Epithelial cell of proximal tubule (primary cell): ENCODE measurements at regions not wholly inside any gene's neighbourhood (a gene's known extent, or its start where the extent isn't known, plus 50 kb on each side); places are given as distances from the start of the nearest gene placed in this dataset.

Experiments
- DNase-seq: peaks from one replicate; pipeline ENCODE4 v3.0.0-alpha.2; 2011; ENCODE audit warnings: low read depth
- H3K4me3 ChIP-seq: 2 replicates; pipeline ENCODE4 v1.5.1; 2011; ENCODE audit warnings: low read depth, mild to moderate bottlenecking, low read length
- TF ChIP-seq, protein P1 (sequence below): conservative IDR thresholded peaks from 2 replicates; pipeline ENCODE4 v1.5.1; 2012; ENCODE audit warnings: low read depth, mild to moderate bottlenecking, low read length

DNA sequence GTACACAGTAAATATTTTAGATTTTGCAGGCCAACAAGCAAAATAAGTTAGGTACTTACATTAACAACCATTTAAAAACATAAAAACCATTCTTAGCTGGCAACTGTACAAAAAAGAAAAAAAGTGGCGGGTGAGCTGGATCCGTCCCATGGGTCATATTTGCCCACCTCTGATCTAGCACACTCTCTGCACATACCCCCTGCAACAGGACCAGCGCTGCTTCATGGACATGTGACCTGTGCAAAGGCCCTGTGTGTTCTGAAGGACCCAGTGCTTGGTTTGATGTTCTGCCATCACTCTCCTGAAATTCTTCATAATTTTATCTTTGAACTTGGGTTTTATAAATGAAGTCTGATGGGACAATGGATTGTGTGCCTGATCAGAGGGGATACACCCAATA lies 72.5 kb upstream of the ACAN start:
- TF ChIP-seq, protein P1, sequence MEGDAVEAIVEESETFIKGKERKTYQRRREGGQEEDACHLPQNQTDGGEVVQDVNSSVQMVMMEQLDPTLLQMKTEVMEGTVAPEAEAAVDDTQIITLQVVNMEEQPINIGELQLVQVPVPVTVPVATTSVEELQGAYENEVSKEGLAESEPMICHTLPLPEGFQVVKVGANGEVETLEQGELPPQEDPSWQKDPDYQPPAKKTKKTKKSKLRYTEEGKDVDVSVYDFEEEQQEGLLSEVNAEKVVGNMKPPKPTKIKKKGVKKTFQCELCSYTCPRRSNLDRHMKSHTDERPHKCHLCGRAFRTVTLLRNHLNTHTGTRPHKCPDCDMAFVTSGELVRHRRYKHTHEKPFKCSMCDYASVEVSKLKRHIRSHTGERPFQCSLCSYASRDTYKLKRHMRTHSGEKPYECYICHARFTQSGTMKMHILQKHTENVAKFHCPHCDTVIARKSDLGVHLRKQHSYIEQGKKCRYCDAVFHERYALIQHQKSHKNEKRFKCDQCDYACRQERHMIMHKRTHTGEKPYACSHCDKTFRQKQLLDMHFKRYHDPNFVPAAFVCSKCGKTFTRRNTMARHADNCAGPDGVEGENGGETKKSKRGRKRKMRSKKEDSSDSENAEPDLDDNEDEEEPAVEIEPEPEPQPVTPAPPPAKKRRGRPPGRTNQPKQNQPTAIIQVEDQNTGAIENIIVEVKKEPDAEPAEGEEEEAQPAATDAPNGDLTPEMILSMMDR: no peak

DNA sequence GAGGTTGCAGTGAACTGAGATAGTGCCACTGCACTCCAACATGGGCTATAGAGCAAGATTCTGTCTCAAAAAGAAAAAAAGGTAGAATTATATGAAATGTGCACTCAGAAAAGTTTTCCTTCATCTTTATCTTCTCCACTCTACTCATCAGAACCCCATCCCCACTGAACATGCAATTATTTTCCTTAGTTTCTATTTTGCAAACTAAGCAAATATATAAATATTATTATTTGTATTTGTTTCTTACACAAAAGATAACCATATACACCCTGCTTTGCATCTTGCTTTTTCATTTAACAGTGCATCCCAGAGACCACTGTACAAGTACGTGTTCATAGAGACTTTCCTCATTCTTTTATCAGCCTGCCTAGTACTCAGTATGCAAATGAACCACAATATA lies 68.0 kb upstream of the ACAN start:
- TF ChIP-seq, protein P1: no peak
- no peak for DNase-seq
- no peak overlapping the region for H3K4me3 ChIP-seq

More for the DNA sequence above, 72.5 kb upstream of the ACAN start:
- no peak overlapping the region for H3K4me3 ChIP-seq
- DNase-seq: no peak

DNA sequence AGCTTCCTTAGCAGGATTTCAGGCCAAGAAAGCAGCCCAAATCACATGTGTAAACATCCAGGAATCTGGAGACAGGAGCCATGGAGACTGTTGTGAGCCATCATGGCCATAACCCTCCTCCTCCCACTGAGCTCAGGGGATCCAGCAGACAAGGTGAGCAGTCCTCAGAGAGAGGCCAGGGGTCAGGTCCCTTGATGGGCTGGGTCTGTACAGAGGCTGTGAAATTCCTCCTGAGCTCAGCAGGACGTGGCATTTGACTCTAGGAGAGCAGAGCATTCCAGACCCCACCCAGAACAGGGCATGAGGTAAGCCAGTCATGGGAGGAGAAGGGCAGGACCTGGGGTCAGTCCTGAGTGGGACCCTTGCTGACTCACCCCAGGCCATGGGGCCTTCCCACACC lies 67.0 kb upstream of the ACAN start:
- H3K4me3 ChIP-seq: no peak overlapping the region
- DNase-seq: no peak
- TF ChIP-seq, protein P1: no peak

DNA sequence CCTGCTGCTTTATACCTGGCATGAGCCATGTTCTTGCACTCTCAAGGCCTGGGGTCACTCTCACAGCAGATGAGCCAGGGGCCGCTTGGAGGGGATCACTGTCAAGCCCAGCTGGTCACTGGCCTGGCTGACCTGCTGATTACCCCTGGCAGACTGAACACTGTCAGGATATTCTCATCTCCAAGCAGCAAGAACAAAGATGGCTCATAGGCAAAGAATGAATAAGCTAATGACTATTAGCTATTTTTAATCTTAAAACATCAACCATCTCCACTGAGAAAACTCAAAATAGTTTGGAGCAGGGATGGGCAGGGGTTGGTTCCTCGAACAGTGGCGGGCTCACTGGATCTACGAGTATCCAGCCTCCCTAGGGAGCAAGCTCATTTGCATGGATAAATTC lies 64.4 kb upstream of the ACAN start:
- DNase-seq: no peak
- TF ChIP-seq, protein P1: no peak
- no peak overlapping the region for H3K4me3 ChIP-seq

DNA sequence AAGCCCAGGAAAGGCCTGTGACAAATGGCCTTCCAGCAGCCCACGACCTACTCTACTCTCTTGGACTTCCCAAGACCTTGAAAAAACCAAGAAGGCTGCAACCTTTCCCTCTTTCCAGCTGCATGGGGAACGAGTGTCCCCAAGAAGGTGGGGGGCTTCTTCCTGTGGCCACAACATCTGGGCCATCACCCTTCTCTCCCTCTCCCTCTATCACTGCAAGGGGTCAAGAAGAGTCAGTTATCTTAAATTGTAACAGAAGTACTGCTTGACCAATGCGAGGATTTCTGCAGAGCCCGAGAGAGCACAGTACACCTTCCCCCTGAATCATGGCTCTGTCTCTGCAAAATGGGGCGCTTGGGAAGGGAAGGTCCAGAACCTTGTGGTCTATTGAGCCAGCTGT lies 63.7 kb upstream of the ACAN start:
- DNase-seq: no peak
- H3K4me3 ChIP-seq: no peak overlapping the region
- TF ChIP-seq, protein P1: no peak

DNA sequence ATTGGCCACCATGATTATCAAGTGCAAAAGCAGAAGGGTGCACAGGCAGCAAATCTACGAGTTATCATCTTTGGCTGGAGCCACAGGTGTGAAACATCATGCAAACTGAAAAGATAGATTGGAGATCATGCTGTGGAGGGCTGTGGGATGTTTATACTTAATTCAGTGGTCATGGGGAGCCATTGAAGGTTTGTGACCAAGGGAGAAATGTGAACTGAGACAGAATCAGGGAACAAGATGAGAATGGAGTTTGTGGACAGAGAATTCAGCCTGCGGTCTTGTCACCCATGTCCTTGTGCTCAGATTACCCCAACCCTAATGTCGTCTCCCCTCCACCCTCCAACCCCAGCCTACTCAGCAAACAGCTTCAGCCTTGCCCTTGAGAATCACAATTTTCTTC lies 62.9 kb upstream of the ACAN start:
- no peak for DNase-seq
- TF ChIP-seq, protein P1: no peak

DNA sequence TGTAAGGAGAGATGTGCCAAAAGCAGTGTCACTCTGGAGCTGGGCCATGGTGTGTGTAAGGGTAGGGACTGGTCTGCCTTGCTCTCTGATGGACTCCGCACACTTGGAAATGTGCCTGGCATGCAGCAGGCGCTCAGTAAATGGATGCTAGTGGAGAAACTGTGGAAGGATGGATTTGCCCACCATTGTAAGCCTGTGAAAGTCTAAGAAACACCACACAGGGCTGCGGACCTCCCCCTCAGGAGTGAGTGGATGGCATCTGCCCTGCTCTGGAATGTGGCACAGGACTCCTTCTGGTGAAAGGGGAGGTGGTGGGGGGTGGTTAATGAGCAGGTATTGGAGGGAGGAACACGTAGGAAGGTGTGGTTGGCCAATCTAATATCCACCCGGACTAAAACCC lies 62.2 kb upstream of the ACAN start:
- TF ChIP-seq, protein P1: no peak
- DNase-seq: no peak

More for the DNA sequence above, 62.9 kb upstream of the ACAN start:
- H3K4me3 ChIP-seq: no peak overlapping the region

More for the DNA sequence above, 62.2 kb upstream of the ACAN start:
- no peak overlapping the region for H3K4me3 ChIP-seq
